ENCODE measurements at regions not wholly inside any gene's neighbourhood (a gene's known extent, or its start where the extent isn't known, plus 50 kb on each side); places are given as distances from the start of the nearest gene placed in this dataset.

GRCh38 chr4:60223208-60223923 lies 976.8 kb upstream of the ADGRL3 start:
- Histone ChIP-seq H3K4me3 (ENCODE audit: low read length) (no peak overlapping the region), H3K27ac (ENCODE audit: low read depth, low read length) (no peak overlapping the region), H3K9me3 (ENCODE audit: insufficient read depth, low read depth, low read length) (no peaks in the 10 kb centered on the region), H3K4me1 (ENCODE audit: insufficient read depth, low read length) (no peaks in the 10 kb centered on the region), H3K9ac (ENCODE audit: low read depth, low read length) (no peak overlapping the region), H3K27me3 (ENCODE audit: insufficient read depth, low read length) (no peaks in the 10 kb centered on the region), H3K36me3 (ENCODE audit: insufficient read depth, low read length) (no peaks in the 10 kb centered on the region)
- WGBS = 100% methylated on average over 3 of the region's 3 CpGs

GRCh38 chr4:60241866-60242265 lies 958.3 kb upstream of the ADGRL3 start:
- no peaks in the 10 kb centered on the region for H3K4me1 ChIP-seq (ENCODE audit: insufficient read depth, low read length)
- no peak overlapping the region for H3K27ac ChIP-seq (ENCODE audit: low read depth, low read length)
- no peak overlapping the region for H3K9ac ChIP-seq (ENCODE audit: low read depth, low read length)
- no peaks in the 10 kb centered on the region for H3K36me3 ChIP-seq (ENCODE audit: insufficient read depth, low read length)
- no peak overlapping the region for H3K4me3 ChIP-seq (ENCODE audit: low read length)
- H3K27me3 ChIP-seq (ENCODE audit: insufficient read depth, low read length) = no peaks in the 10 kb centered on the region
- H3K9me3 ChIP-seq (ENCODE audit: insufficient read depth, low read depth, low read length) = no peaks in the 10 kb centered on the region
- WGBS = 91% methylated on average over 4 of the region's 4 CpGs

GRCh38 chr4:60249784-60250183 lies 950.3 kb upstream of the ADGRL3 start:
- no peaks in the 10 kb centered on the region for H3K36me3 ChIP-seq (ENCODE audit: insufficient read depth, low read length)
- H3K9ac ChIP-seq (ENCODE audit: low read depth, low read length) = no peak overlapping the region
- WGBS = no CpG with 5 or more reads among the region's 1 CpG
- no peaks in the 10 kb centered on the region for H3K27me3 ChIP-seq (ENCODE audit: insufficient read depth, low read length)
- H3K27ac ChIP-seq (ENCODE audit: low read depth, low read length) = no peak overlapping the region
- H3K4me3 ChIP-seq (ENCODE audit: low read length) = no peak overlapping the region
- H3K9me3 ChIP-seq (ENCODE audit: insufficient read depth, low read depth, low read length) = no peaks in the 10 kb centered on the region
- H3K4me1 ChIP-seq (ENCODE audit: insufficient read depth, low read length) = no peaks in the 10 kb centered on the region

GRCh38 chr4:60250657-60251056 lies 949.5 kb upstream of the ADGRL3 start:
- no peak overlapping the region for H3K4me3 ChIP-seq (ENCODE audit: low read length)
- no peaks in the 10 kb centered on the region for H3K4me1 ChIP-seq (ENCODE audit: insufficient read depth, low read length)
- WGBS = 81% methylated on average over 1 of the region's 1 CpG
- H3K27me3 ChIP-seq (ENCODE audit: insufficient read depth, low read length) = no peaks in the 10 kb centered on the region
- no peaks in the 10 kb centered on the region for H3K36me3 ChIP-seq (ENCODE audit: insufficient read depth, low read length)
- no peak overlapping the region for H3K9ac ChIP-seq (ENCODE audit: low read depth, low read length)
- no peaks in the 10 kb centered on the region for H3K9me3 ChIP-seq (ENCODE audit: insufficient read depth, low read depth, low read length)
- no peak overlapping the region for H3K27ac ChIP-seq (ENCODE audit: low read depth, low read length)

GRCh38 chr4:60259781-60260180 lies 940.3 kb upstream of the ADGRL3 start:
- Histone ChIP-seq H3K9ac (ENCODE audit: low read depth, low read length) (no peak overlapping the region), H3K4me3 (ENCODE audit: low read length) (no peak overlapping the region), H3K36me3 (ENCODE audit: insufficient read depth, low read length) (no peaks in the 10 kb centered on the region), H3K9me3 (ENCODE audit: insufficient read depth, low read depth, low read length) (no peaks in the 10 kb centered on the region), H3K27me3 (ENCODE audit: insufficient read depth, low read length) (no peaks in the 10 kb centered on the region), H3K4me1 (ENCODE audit: insufficient read depth, low read length) (no peaks in the 10 kb centered on the region), H3K27ac (ENCODE audit: low read depth, low read length) (no peak overlapping the region)
- 96% methylated on average over 3 of the region's 5 CpGs for WGBS

GRCh38 chr4:60266505-60266904 lies 933.6 kb upstream of the ADGRL3 start:
- H3K27ac ChIP-seq (ENCODE audit: low read depth, low read length) = no peak overlapping the region
- no CpG with 5 or more reads among the region's 1 CpG for WGBS

GRCh38 chr4:60296386-60296785 lies 903.7 kb upstream of the ADGRL3 start:
- H3K36me3 ChIP-seq (ENCODE audit: insufficient read depth, low read length) = no peaks in the 10 kb centered on the region
- H3K4me3 ChIP-seq (ENCODE audit: low read length) = no peak overlapping the region
- no peak overlapping the region for H3K9ac ChIP-seq (ENCODE audit: low read depth, low read length)
- H3K4me1 ChIP-seq (ENCODE audit: insufficient read depth, low read length) = no peaks in the 10 kb centered on the region
- 92% methylated on average over 1 of the region's 2 CpGs for WGBS
- no peaks in the 10 kb centered on the region for H3K27me3 ChIP-seq (ENCODE audit: insufficient read depth, low read length)
- no peaks in the 10 kb centered on the region for H3K9me3 ChIP-seq (ENCODE audit: insufficient read depth, low read depth, low read length)
- H3K27ac ChIP-seq (ENCODE audit: low read depth, low read length) = no peak overlapping the region

More at GRCh38 chr4:60266505-60266904, 933.6 kb upstream of the ADGRL3 start:
- H3K36me3 ChIP-seq (ENCODE audit: insufficient read depth, low read length) = no peaks in the 10 kb centered on the region
- H3K27me3 ChIP-seq (ENCODE audit: insufficient read depth, low read length) = no peaks in the 10 kb centered on the region
- H3K9ac ChIP-seq (ENCODE audit: low read depth, low read length) = no peak overlapping the region
- H3K4me3 ChIP-seq (ENCODE audit: low read length) = no peak overlapping the region
- H3K9me3 ChIP-seq (ENCODE audit: insufficient read depth, low read depth, low read length) = no peaks in the 10 kb centered on the region
- no peaks in the 10 kb centered on the region for H3K4me1 ChIP-seq (ENCODE audit: insufficient read depth, low read length)

- Histone ChIP-seq H3K4me1 (ENCODE audit: insufficient read depth, low read length) (no peaks in the 10 kb centered on the region), H3K9ac (ENCODE audit: low read depth, low read length) (no peak overlapping the region), H3K4me3 (ENCODE audit: low read length) (no peak overlapping the region), H3K36me3 (ENCODE audit: insufficient read depth, low read length) (no peaks in the 10 kb centered on the region), H3K27ac (ENCODE audit: low read depth, low read length) (peak overlapping the region; percentile 27; the same call in 1 of the 2 replicates), H3K27me3 (ENCODE audit: insufficient read depth, low read length) (no peaks in the 10 kb centered on the region), H3K9me3 (ENCODE audit: insufficient read depth, low read depth, low read length) (no peaks in the 10 kb centered on the region)
- 75% methylated on average over 1 of the region's 2 CpGs for WGBS
Observed at GRCh38 chr4:60313611-60314178, 886.4 kb upstream of the ADGRL3 start.

- Histone ChIP-seq H3K4me3 (ENCODE audit: low read length) (no peak overlapping the region), H3K9ac (ENCODE audit: low read depth, low read length) (no peak overlapping the region), H3K4me1 (ENCODE audit: insufficient read depth, low read length) (no peaks in the 10 kb centered on the region), H3K27me3 (ENCODE audit: insufficient read depth, low read length) (no peaks in the 10 kb centered on the region), H3K36me3 (ENCODE audit: insufficient read depth, low read length) (no peaks in the 10 kb centered on the region), H3K9me3 (ENCODE audit: insufficient read depth, low read depth, low read length) (no peaks in the 10 kb centered on the region), H3K27ac (ENCODE audit: low read depth, low read length) (peak overlapping the region; percentile 4; the same call in 1 of the 2 replicates)
- WGBS = 74% methylated on average over 4 of the region's 4 CpGs
Observed at GRCh38 chr4:60314416-60314815, 885.7 kb upstream of the ADGRL3 start.

- Histone ChIP-seq H3K4me3 (ENCODE audit: low read length) (no peak overlapping the region), H3K27me3 (ENCODE audit: insufficient read depth, low read length) (no peaks in the 10 kb centered on the region), H3K27ac (ENCODE audit: low read depth, low read length) (no peak overlapping the region), H3K9me3 (ENCODE audit: insufficient read depth, low read depth, low read length) (no peaks in the 10 kb centered on the region), H3K36me3 (ENCODE audit: insufficient read depth, low read length) (no peaks in the 10 kb centered on the region), H3K9ac (ENCODE audit: low read depth, low read length) (no peak overlapping the region), H3K4me1 (ENCODE audit: insufficient read depth, low read length) (no peaks in the 10 kb centered on the region)
- 83% methylated on average over 2 of the region's 2 CpGs for WGBS
Observed at GRCh38 chr4:60315586-60315985, 884.5 kb upstream of the ADGRL3 start.

GRCh38 chr4:60326735-60327134 lies 873.4 kb upstream of the ADGRL3 start:
- Histone ChIP-seq H3K27ac (ENCODE audit: low read depth, low read length) (no peak overlapping the region), H3K4me3 (ENCODE audit: low read length) (no peak overlapping the region), H3K27me3 (ENCODE audit: insufficient read depth, low read length) (no peaks in the 10 kb centered on the region), H3K36me3 (ENCODE audit: insufficient read depth, low read length) (no peaks in the 10 kb centered on the region), H3K9ac (ENCODE audit: low read depth, low read length) (no peak overlapping the region), H3K4me1 (ENCODE audit: insufficient read depth, low read length) (no peaks in the 10 kb centered on the region), H3K9me3 (ENCODE audit: insufficient read depth, low read depth, low read length) (no peaks in the 10 kb centered on the region)
- 94% methylated on average over 3 of the region's 3 CpGs for WGBS

All from HUES64 (cell line).